ENCODE measurements at regions not wholly inside any gene's neighbourhood (a gene's known extent, or its start where the extent isn't known, plus 50 kb on each side); places are given as distances from the start of the nearest gene placed in this dataset.

DNA sequence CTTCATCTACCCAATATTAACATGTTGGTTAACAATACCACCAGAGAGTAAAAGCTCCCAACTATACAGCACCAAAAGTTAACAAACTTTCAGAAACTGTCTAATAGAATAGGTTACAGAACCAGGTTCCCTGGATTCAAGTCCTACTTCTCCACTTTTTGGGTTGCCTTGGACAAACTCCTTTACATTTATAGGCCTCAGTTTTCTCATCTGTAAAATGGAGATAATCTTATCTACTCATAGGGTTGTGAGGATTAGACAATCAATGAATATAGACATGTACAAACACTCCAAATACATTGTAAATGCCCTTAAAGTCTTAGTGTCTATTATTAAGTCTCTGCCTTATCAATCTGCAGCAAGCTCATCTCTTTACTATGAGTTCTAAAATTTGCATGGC lies 435.2 kb downstream of the ZFHX3 start:
- Mint-ChIP-seq H3K27ac (no peak overlapping the region), H3K36me3 (no peaks in the 10 kb centered on the region), H3K4me1 (no peaks in the 10 kb centered on the region), H3K9me3 (no peaks in the 10 kb centered on the region), H3K27me3 (ENCODE audit: low read depth in 2 of 2) (no peaks in the 10 kb centered on the region), H3K4me3 (no peak overlapping the region)
- ATAC-seq (no peak), DNase-seq (no peak)
- TF ChIP-seq, protein P1, sequence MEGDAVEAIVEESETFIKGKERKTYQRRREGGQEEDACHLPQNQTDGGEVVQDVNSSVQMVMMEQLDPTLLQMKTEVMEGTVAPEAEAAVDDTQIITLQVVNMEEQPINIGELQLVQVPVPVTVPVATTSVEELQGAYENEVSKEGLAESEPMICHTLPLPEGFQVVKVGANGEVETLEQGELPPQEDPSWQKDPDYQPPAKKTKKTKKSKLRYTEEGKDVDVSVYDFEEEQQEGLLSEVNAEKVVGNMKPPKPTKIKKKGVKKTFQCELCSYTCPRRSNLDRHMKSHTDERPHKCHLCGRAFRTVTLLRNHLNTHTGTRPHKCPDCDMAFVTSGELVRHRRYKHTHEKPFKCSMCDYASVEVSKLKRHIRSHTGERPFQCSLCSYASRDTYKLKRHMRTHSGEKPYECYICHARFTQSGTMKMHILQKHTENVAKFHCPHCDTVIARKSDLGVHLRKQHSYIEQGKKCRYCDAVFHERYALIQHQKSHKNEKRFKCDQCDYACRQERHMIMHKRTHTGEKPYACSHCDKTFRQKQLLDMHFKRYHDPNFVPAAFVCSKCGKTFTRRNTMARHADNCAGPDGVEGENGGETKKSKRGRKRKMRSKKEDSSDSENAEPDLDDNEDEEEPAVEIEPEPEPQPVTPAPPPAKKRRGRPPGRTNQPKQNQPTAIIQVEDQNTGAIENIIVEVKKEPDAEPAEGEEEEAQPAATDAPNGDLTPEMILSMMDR (IDR thresholded peaks at IDR 0.05), result no peak
- H3K9me3 ChIP-seq (ENCODE audit: control insufficient read depth, insufficient read depth, low read length), result no peaks in the 10 kb centered on the region
- H3K36me3 ChIP-seq (ENCODE audit: control insufficient read depth, insufficient read depth, low read length), result no peaks in the 10 kb centered on the region
- H3K4me1 ChIP-seq (ENCODE audit: control insufficient read depth, insufficient read depth, low read length), result no peaks in the 10 kb centered on the region
- no peaks in the 10 kb centered on the region for H3K27me3 ChIP-seq (ENCODE audit: control insufficient read depth, insufficient read depth, low read length)
- intact Hi-C loops (cut with micrococcal nuclease), result no loop called here
- no peak overlapping the region for H3K27ac ChIP-seq (ENCODE audit: low read length)
- H3K4me3 ChIP-seq (ENCODE audit: low read length), result no peak overlapping the region

GRCh38 chr16:72612256-72612655 lies 435.7 kb downstream of the ZFHX3 start:
- Mint-ChIP-seq H3K27me3 (ENCODE audit: low read depth in 2 of 2) (no peaks in the 10 kb centered on the region), H3K36me3 (no peaks in the 10 kb centered on the region), H3K4me3 (no peak overlapping the region), H3K4me1 (no peaks in the 10 kb centered on the region), H3K27ac (no peak overlapping the region), H3K9me3 (no peaks in the 10 kb centered on the region)
- H3K4me1 ChIP-seq (ENCODE audit: control insufficient read depth, insufficient read depth, low read length), result no peaks in the 10 kb centered on the region
- H3K27me3 ChIP-seq (ENCODE audit: control insufficient read depth, insufficient read depth, low read length), result no peaks in the 10 kb centered on the region
- no peak overlapping the region for H3K4me3 ChIP-seq (ENCODE audit: low read length)
- H3K9me3 ChIP-seq (ENCODE audit: control insufficient read depth, insufficient read depth, low read length), result no peaks in the 10 kb centered on the region
- H3K36me3 ChIP-seq (ENCODE audit: control insufficient read depth, insufficient read depth, low read length), result no peaks in the 10 kb centered on the region
- no peak for ATAC-seq
- intact Hi-C loops (cut with micrococcal nuclease), result no loop called here
- 100% methylated on average over 1 of the region's 2 CpGs for WGBS (ENCODE audit: insufficient coverage)
- H3K27ac ChIP-seq (ENCODE audit: low read length), result no peak overlapping the region
- no peak for DNase-seq
- TF ChIP-seq, protein P1 (IDR thresholded peaks at IDR 0.05), result no peak

GRCh38 chr16:72609933-72610332 lies 438.0 kb upstream of the PMFBP1 start:
- H3K4me3 Mint-ChIP-seq, result no peak overlapping the region
- no peaks in the 10 kb centered on the region for H3K9me3 Mint-ChIP-seq
- no peak overlapping the region for H3K27ac Mint-ChIP-seq
- Histone ChIP-seq H3K27ac (ENCODE audit: low read length) (no peak overlapping the region), H3K4me1 (ENCODE audit: control insufficient read depth, insufficient read depth, low read length) (no peaks in the 10 kb centered on the region), H3K36me3 (ENCODE audit: control insufficient read depth, insufficient read depth, low read length) (no peaks in the 10 kb centered on the region), H3K27me3 (ENCODE audit: control insufficient read depth, insufficient read depth, low read length) (no peaks in the 10 kb centered on the region), H3K4me3 (ENCODE audit: low read length) (no peak overlapping the region), H3K9me3 (ENCODE audit: control insufficient read depth, insufficient read depth, low read length) (no peaks in the 10 kb centered on the region)
- no peak for ATAC-seq
- H3K27me3 Mint-ChIP-seq (ENCODE audit: low read depth in 2 of 2), result no peaks in the 10 kb centered on the region
- 74% methylated on average over 3 of the region's 3 CpGs for WGBS (ENCODE audit: insufficient coverage)
- H3K4me1 Mint-ChIP-seq, result no peaks in the 10 kb centered on the region
- TF ChIP-seq, protein P1 (IDR thresholded peaks at IDR 0.05), result no peak
- intact Hi-C loops (cut with micrococcal nuclease), result no loop called here
- H3K36me3 Mint-ChIP-seq, result no peaks in the 10 kb centered on the region
- no peak for DNase-seq

DNA sequence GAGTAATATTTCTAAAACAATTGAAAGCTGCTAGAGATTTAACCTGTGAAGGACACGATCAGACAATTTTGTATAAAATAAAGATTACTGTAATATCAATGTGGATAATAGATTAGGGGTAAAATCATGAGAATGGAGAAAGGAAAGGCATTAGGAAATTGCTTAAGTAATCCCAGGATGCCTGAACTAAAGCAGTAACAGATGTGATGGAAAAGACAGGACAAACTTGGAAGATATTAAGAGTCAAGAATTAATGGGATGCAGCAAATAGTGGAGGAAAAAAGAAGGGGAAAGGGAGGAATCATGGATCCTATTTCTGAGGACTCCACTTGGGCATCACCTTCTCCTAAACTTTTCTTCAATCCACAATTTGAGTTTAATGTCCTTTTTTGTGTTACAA lies 437.1 kb upstream of the PMFBP1 start:
- H3K4me3 ChIP-seq (ENCODE audit: low read length), result no peak overlapping the region
- no peak overlapping the region for H3K4me3 Mint-ChIP-seq

More for the DNA sequence above, 437.1 kb upstream of the PMFBP1 start:
- Mint-ChIP-seq H3K27me3 (ENCODE audit: low read depth in 2 of 2) (no peaks in the 10 kb centered on the region), H3K9me3 (no peaks in the 10 kb centered on the region), H3K27ac (no peak overlapping the region), H3K36me3 (no peaks in the 10 kb centered on the region), H3K4me1 (no peaks in the 10 kb centered on the region)
- Histone ChIP-seq H3K27me3 (ENCODE audit: control insufficient read depth, insufficient read depth, low read length) (no peaks in the 10 kb centered on the region), H3K4me1 (ENCODE audit: control insufficient read depth, insufficient read depth, low read length) (no peaks in the 10 kb centered on the region), H3K27ac (ENCODE audit: low read length) (no peak overlapping the region), H3K36me3 (ENCODE audit: control insufficient read depth, insufficient read depth, low read length) (no peaks in the 10 kb centered on the region), H3K9me3 (ENCODE audit: control insufficient read depth, insufficient read depth, low read length) (no peaks in the 10 kb centered on the region)
- DNase-seq, result no peak
- intact Hi-C loops (cut with micrococcal nuclease), result no loop called here
- ATAC-seq, result no peak
- WGBS (ENCODE audit: insufficient coverage), result 100% methylated on average over 1 of the region's 1 CpG
- TF ChIP-seq, protein P1 (IDR thresholded peaks at IDR 0.05), result no peak
